Psoas muscle (tissue), 7 donors: ENCODE measurements at regions not wholly inside any gene's neighbourhood (a gene's known extent, or its start where the extent isn't known, plus 50 kb on each side); places are given as distances from the start of the nearest gene placed in this dataset.
A peak's percentile ranks its signal among the peaks of the same experiment; 100 is the strongest.

ENCODE experiments used
- ATAC-seq, 4 donors: fragments of 200-7000 bp; cut with Tn5 transposase; one replicate each; pipeline ENCODE4 v1.9.1; 2020; ENCODE audit warnings: moderate library complexity in 3 of 4, mild to moderate bottlenecking in 2 of 4
- DNase-seq, 2 donors: peaks; one replicate each; pipeline ENCODE4 v3.0.0-alpha.2; 2020
- H3K27ac ChIP-seq: fragments of 200-600 bp; one replicate; pipeline ENCODE4 v1.8.0; 2022
- H3K27me3 ChIP-seq, 3 donors: fragments of 200-600 bp in 1 of 3; one replicate each; pipeline versions ENCODE4 v1.6.1 to v1.8.0; 2013 to 2022; ENCODE audit warnings: low read length in 2 of 3, mild to moderate bottlenecking in 2 of 3, moderate library complexity in 1 of 3; ENCODE audit not compliant: insufficient read depth in 3 of 3
- H3K36me3 ChIP-seq, 2 donors: fragments of 200-600 bp in 1 of 2; one replicate each; pipeline versions ENCODE4 v1.6.1 to v1.8.0; 2013 to 2022; ENCODE audit warnings: low read depth in 1 of 2, mild to moderate bottlenecking in 1 of 2, moderate library complexity in 1 of 2; ENCODE audit not compliant: insufficient read depth in 1 of 2
- H3K4me1 ChIP-seq: fragments of 200-600 bp; one replicate; pipeline ENCODE4 v1.8.0; 2022
- H3K4me3 ChIP-seq: fragments of 200-600 bp; one replicate; pipeline ENCODE4 v1.8.0; 2022; ENCODE audit warnings: mild to moderate bottlenecking
- H3K9me3 ChIP-seq: fragments of 200-600 bp; one replicate; pipeline ENCODE4 v1.8.0; 2022
- CTCF ChIP-seq: fragments of 200-600 bp; IDR thresholded peaks from one replicate; pipeline ENCODE4 v1.8.0; 2022; ENCODE audit warnings: antibody characterized with exemption
- WGBS, 3 donors: extraction: QIAGEN DNeasy Blood & Tissue Kit; methylation state at CpG; one replicate each; pipeline versions ENCODE4 v1.1.6 to v1.1.7; 2013; 5-methylcytosine and 5-hydroxymethylcytosine counted together
- intact Hi-C, 2 donors: fragments of 100-400 bp; cut with DNase I; formaldehyde crosslinking; loops; one replicate each; pipeline versions ENCODE4 v1.11.0 to v1.14.2; 2022
- donor health status: healthy with polysubstance abuse.
- donor health status: DM: no; HTN: no; CAD: no; lungs with moderate emphysema.
- donor health status: Bipolar disorder and iron deficiency.
- donor health status: healthy.
- donor health status: DM: yes; HTN: yes; CAD: no.
- donor health status: DM: no; HTN: no; CAD: no.
- donor health status: DM: yes; HTN: yes; CAD: no.

- Histone ChIP-seq H3K4me3 (no peak overlapping the region), H3K9me3 (no peaks in the 10 kb centered on the region), H3K4me1 (peaks cover 26% of the 10 kb centered on the region), H3K36me3 (no peaks in the 10 kb centered on the region), H3K27ac (no peak overlapping the region), H3K27me3 (no peaks in the 10 kb centered on the region)
- ATAC-seq (peak in 1 of 4 donors; percentile 54), DNase-seq (no peak)
- no peak for TF ChIP-seq CTCF
- intact Hi-C loops = no loop called here
- 92 to 93% (median 93%) methylated on average over 3 of the region's 3 CpGs for WGBS, 3 donors
These were observed 112.1 kb downstream of the ADRB2 start for GRCh38 chr5:148938522-148938882.

GRCh38 chr5:148939676-148940075 lies 113.3 kb downstream of the ADRB2 start:
- DNase-seq = no peak
- Histone ChIP-seq H3K4me3 (no peak overlapping the region), H3K27me3 (no peaks in the 10 kb centered on the region), H3K36me3 (no peaks in the 10 kb centered on the region), H3K9me3 (no peaks in the 10 kb centered on the region), H3K27ac (no peak overlapping the region), H3K4me1 (peaks cover 16% of the 10 kb centered on the region)
- ATAC-seq = no peak
- no peak for TF ChIP-seq CTCF
- WGBS, 3 donors = 94 to 97% (median 94%) methylated on average over 1 of the region's 1 CpG
- intact Hi-C loops = no loop called here

GRCh38 chr5:148941810-148942209 lies 115.4 kb downstream of the ADRB2 start:
- no peak overlapping the region for H3K4me3 ChIP-seq
- no peak overlapping the region for H3K27ac ChIP-seq
- ATAC-seq = no peak
- no peak for DNase-seq
- no peaks in the 10 kb centered on the region for H3K9me3 ChIP-seq
- no peaks in the 10 kb centered on the region for H3K27me3 ChIP-seq
- no peak for TF ChIP-seq CTCF
- intact Hi-C loops = no loop called here
- 0 to 50% (median 0%) methylated on average over 1 of the region's 1 CpG for WGBS, 3 donors
- no peaks in the 10 kb centered on the region for H3K36me3 ChIP-seq
- peaks cover 10% of the 10 kb centered on the region for H3K4me1 ChIP-seq

GRCh38 chr5:148949841-148950470 lies 112.9 kb downstream of the SH3TC2 start:
- Histone ChIP-seq H3K9me3 (no peaks in the 10 kb centered on the region), H3K27ac (peak overlapping the region; percentile 97), H3K4me1 (peaks cover 22% of the 10 kb centered on the region), H3K27me3 (no peaks in the 10 kb centered on the region), H3K4me3 (peak overlapping the region; percentile 29), H3K36me3 (no peaks in the 10 kb centered on the region)
- 22 to 31% (median 29%) methylated on average over 4 of the region's 4 CpGs for WGBS, 3 donors
- intact Hi-C loops = loop anchor here in 1 of 2 donors (5.0 kb wide), 2 partner anchors 87 to 123 kb away; partner anchors contain the start of gene ADRB2
- TF ChIP-seq CTCF = no peak
- ATAC-seq = peak; percentile 92 to 95 (median 95)
- DNase-seq = peak; percentile 73 to 93

GRCh38 chr5:148950471-148950863 lies 112.4 kb downstream of the SH3TC2 start:
- Histone ChIP-seq H3K4me1 (peaks cover 22% of the 10 kb centered on the region), H3K27me3 (no peaks in the 10 kb centered on the region), H3K4me3 (peak overlapping the region; percentile 29), H3K36me3 (no peaks in the 10 kb centered on the region), H3K27ac (peak overlapping the region; percentile 97), H3K9me3 (no peaks in the 10 kb centered on the region)
- 20 to 52% (median 23%) methylated on average over 2 of the region's 2 CpGs for WGBS, 3 donors
- ATAC-seq (peak; percentile 85 to 91 (median 90)), DNase-seq (no peak)
- intact Hi-C loops = loop anchor here in 1 of 2 donors (5.0 kb wide), 2 partner anchors 87 to 123 kb away; partner anchors contain the start of gene ADRB2
- no peak for TF ChIP-seq CTCF
